ENCODE measurements at regions not wholly inside any gene's neighbourhood (a gene's known extent, or its start where the extent isn't known, plus 50 kb on each side); places are given as distances from the start of the nearest gene placed in this dataset.

- TF ChIP-seq CTCF (conservative IDR thresholded peaks at IDR 0.05; ENCODE audit: low read depth in 2 of 2) (no peak), CREB1 (CRISPR knock-in tag; IDR thresholded peaks at IDR 0.05; ENCODE audit: low read depth) (no peak), EZH2phosphoT487 (IDR thresholded peaks at IDR 0.05; ENCODE audit: unreplicated experiment) (no peak), EZH2 (IDR thresholded peaks at IDR 0.05; ENCODE audit: low read depth, unreplicated experiment) (no peak), POLR2AphosphoS5 (IDR thresholded peaks at IDR 0.05; ENCODE audit: low read depth) (no peak), ZNF331 (CRISPR knock-in tag; IDR thresholded peaks at IDR 0.05; ENCODE audit: low read depth) (no peak), JUNB (IDR thresholded peaks at IDR 0.05; ENCODE audit: unreplicated experiment) (no peak), STAT1 (IDR thresholded peaks at IDR 0.05; ENCODE audit: unreplicated experiment) (no peak), NANOG (IDR thresholded peaks at IDR 0.05; ENCODE audit: borderline replicate concordance) (no peak)
- TF ChIP-seq, protein P1, sequence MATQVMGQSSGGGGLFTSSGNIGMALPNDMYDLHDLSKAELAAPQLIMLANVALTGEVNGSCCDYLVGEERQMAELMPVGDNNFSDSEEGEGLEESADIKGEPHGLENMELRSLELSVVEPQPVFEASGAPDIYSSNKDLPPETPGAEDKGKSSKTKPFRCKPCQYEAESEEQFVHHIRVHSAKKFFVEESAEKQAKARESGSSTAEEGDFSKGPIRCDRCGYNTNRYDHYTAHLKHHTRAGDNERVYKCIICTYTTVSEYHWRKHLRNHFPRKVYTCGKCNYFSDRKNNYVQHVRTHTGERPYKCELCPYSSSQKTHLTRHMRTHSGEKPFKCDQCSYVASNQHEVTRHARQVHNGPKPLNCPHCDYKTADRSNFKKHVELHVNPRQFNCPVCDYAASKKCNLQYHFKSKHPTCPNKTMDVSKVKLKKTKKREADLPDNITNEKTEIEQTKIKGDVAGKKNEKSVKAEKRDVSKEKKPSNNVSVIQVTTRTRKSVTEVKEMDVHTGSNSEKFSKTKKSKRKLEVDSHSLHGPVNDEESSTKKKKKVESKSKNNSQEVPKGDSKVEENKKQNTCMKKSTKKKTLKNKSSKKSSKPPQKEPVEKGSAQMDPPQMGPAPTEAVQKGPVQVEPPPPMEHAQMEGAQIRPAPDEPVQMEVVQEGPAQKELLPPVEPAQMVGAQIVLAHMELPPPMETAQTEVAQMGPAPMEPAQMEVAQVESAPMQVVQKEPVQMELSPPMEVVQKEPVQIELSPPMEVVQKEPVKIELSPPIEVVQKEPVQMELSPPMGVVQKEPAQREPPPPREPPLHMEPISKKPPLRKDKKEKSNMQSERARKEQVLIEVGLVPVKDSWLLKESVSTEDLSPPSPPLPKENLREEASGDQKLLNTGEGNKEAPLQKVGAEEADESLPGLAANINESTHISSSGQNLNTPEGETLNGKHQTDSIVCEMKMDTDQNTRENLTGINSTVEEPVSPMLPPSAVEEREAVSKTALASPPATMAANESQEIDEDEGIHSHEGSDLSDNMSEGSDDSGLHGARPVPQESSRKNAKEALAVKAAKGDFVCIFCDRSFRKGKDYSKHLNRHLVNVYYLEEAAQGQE (IDR thresholded peaks at IDR 0.05; ENCODE audit: unreplicated experiment), result no peak
- TF ChIP-seq, protein P2, sequence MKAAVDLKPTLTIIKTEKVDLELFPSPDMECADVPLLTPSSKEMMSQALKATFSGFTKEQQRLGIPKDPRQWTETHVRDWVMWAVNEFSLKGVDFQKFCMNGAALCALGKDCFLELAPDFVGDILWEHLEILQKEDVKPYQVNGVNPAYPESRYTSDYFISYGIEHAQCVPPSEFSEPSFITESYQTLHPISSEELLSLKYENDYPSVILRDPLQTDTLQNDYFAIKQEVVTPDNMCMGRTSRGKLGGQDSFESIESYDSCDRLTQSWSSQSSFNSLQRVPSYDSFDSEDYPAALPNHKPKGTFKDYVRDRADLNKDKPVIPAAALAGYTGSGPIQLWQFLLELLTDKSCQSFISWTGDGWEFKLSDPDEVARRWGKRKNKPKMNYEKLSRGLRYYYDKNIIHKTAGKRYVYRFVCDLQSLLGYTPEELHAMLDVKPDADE (IDR thresholded peaks at IDR 0.05), result no peak
Observed at GRCh38 chr2:762646-763045, 85.4 kb upstream of the TMEM18 start.

All from GM23338 (cell line).